ENCODE measurements at regions not wholly inside any gene's neighbourhood (a gene's known extent, or its start where the extent isn't known, plus 50 kb on each side); places are given as distances from the start of the nearest gene placed in this dataset.

GRCh38 chr5:61993295-61993927, 312.6 kb upstream of the KIF2A start:
- in situ Hi-C loops (cut with HindIII; ENCODE audit: low sequenced_read_pairs): no loop called here

GRCh38 chr5:61994171-61994570, 311.8 kb upstream of the KIF2A start:
- in situ Hi-C loops (cut with HindIII; ENCODE audit: low sequenced_read_pairs): no loop called here

GRCh38 chr5:61995486-61995885, 310.5 kb upstream of the KIF2A start:
- in situ Hi-C loops (cut with HindIII; ENCODE audit: low sequenced_read_pairs): no loop called here

GRCh38 chr5:61999371-61999770, 306.6 kb upstream of the KIF2A start:
- in situ Hi-C loops (cut with HindIII; ENCODE audit: low sequenced_read_pairs): no loop called here

GRCh38 chr5:62000646-62001045, 305.4 kb upstream of the KIF2A start:
- in situ Hi-C loops (cut with HindIII; ENCODE audit: low sequenced_read_pairs): no loop called here

- in situ Hi-C loops (cut with HindIII; ENCODE audit: low sequenced_read_pairs): no loop called here
Measured at GRCh38 chr5:62001640-62002039, 304.4 kb upstream of the KIF2A start.

GRCh38 chr5:62002436-62002835, 303.6 kb upstream of the KIF2A start:
- in situ Hi-C loops (cut with HindIII; ENCODE audit: low sequenced_read_pairs): no loop called here

GRCh38 chr5:62005551-62005950, 300.5 kb upstream of the KIF2A start:
- in situ Hi-C loops (cut with HindIII; ENCODE audit: low sequenced_read_pairs): no loop called here

- in situ Hi-C loops (cut with HindIII; ENCODE audit: low sequenced_read_pairs): no loop called here
Measured at GRCh38 chr5:62007457-62007856, 298.5 kb upstream of the KIF2A start.

- in situ Hi-C loops (cut with HindIII; ENCODE audit: low sequenced_read_pairs): no loop called here
Measured at GRCh38 chr5:62011089-62011664, 294.8 kb upstream of the KIF2A start.

GRCh38 chr5:62017092-62017491, 288.9 kb upstream of the KIF2A start:
- in situ Hi-C loops (cut with HindIII; ENCODE audit: low sequenced_read_pairs): no loop called here

GRCh38 chr5:62029303-62029702, 276.7 kb upstream of the KIF2A start:
- in situ Hi-C loops (cut with HindIII; ENCODE audit: low sequenced_read_pairs): no loop called here

GRCh38 chr5:62030326-62030725, 275.7 kb upstream of the KIF2A start:
- in situ Hi-C loops (cut with HindIII; ENCODE audit: low sequenced_read_pairs): no loop called here

GRCh38 chr5:62038024-62038423, 268.0 kb upstream of the KIF2A start:
- in situ Hi-C loops (cut with HindIII; ENCODE audit: low sequenced_read_pairs): no loop called here

- in situ Hi-C loops (cut with HindIII; ENCODE audit: low sequenced_read_pairs): no loop called here
Measured at GRCh38 chr5:62041156-62041756, 264.8 kb upstream of the KIF2A start.

- in situ Hi-C loops (cut with HindIII; ENCODE audit: low sequenced_read_pairs): no loop called here
Measured at GRCh38 chr5:62042007-62042406, 264.0 kb upstream of the KIF2A start.

GRCh38 chr5:62043289-62044280, 262.4 kb upstream of the KIF2A start:
- in situ Hi-C loops (cut with HindIII; ENCODE audit: low sequenced_read_pairs): no loop called here

GRCh38 chr5:62044989-62045388, 261.0 kb upstream of the KIF2A start:
- in situ Hi-C loops (cut with HindIII; ENCODE audit: low sequenced_read_pairs): no loop called here

- in situ Hi-C loops (cut with HindIII; ENCODE audit: low sequenced_read_pairs): no loop called here
Measured at GRCh38 chr5:62046191-62046590, 259.8 kb upstream of the KIF2A start.

- in situ Hi-C loops (cut with HindIII; ENCODE audit: low sequenced_read_pairs): no loop called here
Measured at GRCh38 chr5:62051747-62052146, 254.3 kb upstream of the KIF2A start.

GRCh38 chr5:62059960-62060359, 246.0 kb upstream of the KIF2A start:
- in situ Hi-C loops (cut with HindIII; ENCODE audit: low sequenced_read_pairs): no loop called here
